Smooth muscle cell (in vitro differentiated cells): ENCODE measurements at regions not wholly inside any gene's neighbourhood (a gene's known extent, or its start where the extent isn't known, plus 50 kb on each side); places are given as distances from the start of the nearest gene placed in this dataset.
A peak's percentile ranks its signal among the peaks of the same experiment; 100 is the strongest.

Experiments used
- DNase-seq: peaks from one replicate; lab custom pipeline; 2025; ENCODE audit not compliant: unreplicated experiment; lab: John Stamatoyannopoulos, UW
- H2AFZ ChIP-seq: fragments of 200-600 bp; sonication (generic); 2 replicates; pipeline ENCODE4 v1.6.0; 2016; ENCODE audit warnings: antibody characterized with exemption, low read depth, mild to moderate bottlenecking
- H3F3A ChIP-seq: fragments of 200-600 bp; sonication (generic); 2 replicates; pipeline ENCODE4 v1.6.0; 2017; ENCODE audit warnings: antibody characterized with exemption, low read depth
- H3K27ac ChIP-seq: fragments of 200-600 bp; sonication (generic); 2 replicates; pipeline ENCODE4 v1.5.1; 2016; ENCODE audit warnings: low read depth, mild to moderate bottlenecking
- H3K27me3 ChIP-seq: fragments of 200-600 bp; sonication (generic); 2 replicates; pipeline ENCODE4 v1.6.1; 2016; ENCODE audit warnings: low read depth, mild to moderate bottlenecking
- H3K36me3 ChIP-seq: fragments of 200-600 bp; sonication (generic); 2 replicates; pipeline ENCODE4 v1.5.1; 2016; ENCODE audit warnings: low read depth
- H3K4me1 ChIP-seq: fragments of 200-600 bp; sonication (generic); 2 replicates; pipeline ENCODE4 v1.5.1; 2016; ENCODE audit warnings: low read depth
- H3K4me2 ChIP-seq: fragments of 200-600 bp; sonication (generic); 2 replicates; pipeline ENCODE4 v1.6.0; 2016; ENCODE audit warnings: mild to moderate bottlenecking
- H3K4me3 ChIP-seq: fragments of 200-600 bp; sonication (generic); 2 replicates; pipeline ENCODE4 v1.5.1; 2016; ENCODE audit warnings: mild to moderate bottlenecking
- H3K79me2 ChIP-seq: fragments of 200-600 bp; sonication (generic); 2 replicates; pipeline ENCODE4 v1.6.0; 2016; ENCODE audit warnings: low read depth, mild to moderate bottlenecking
- H3K9ac ChIP-seq: fragments of 200-600 bp; sonication (generic); 2 replicates; pipeline ENCODE4 v1.6.0; 2016; ENCODE audit warnings: low read depth
- H3K9me3 ChIP-seq: fragments of 200-600 bp; sonication (generic); replicated peaks from 2 replicates; pipeline ENCODE4 v1.5.1; 2016; ENCODE audit warnings: low read depth
- H4K20me1 ChIP-seq: fragments of 200-600 bp; sonication (generic); 2 replicates; pipeline ENCODE4 v1.6.0; 2016; ENCODE audit warnings: low read depth
- WGBS: methylation state at CpG from one replicate; pipeline ENCODE4 v1.1.7; 2016; ENCODE audit warnings: low lambda C conversion rate; 5-methylcytosine and 5-hydroxymethylcytosine counted together
- TF ChIP-seq, protein P1 (sequence below): fragments of 200-600 bp; sonication (generic); IDR thresholded peaks from 2 replicates; pipeline ENCODE4 v1.5.1; 2017; ENCODE audit warnings: borderline replicate concordance, mild to moderate bottlenecking, antibody characterized with exemption; ENCODE audit not compliant: insufficient read depth, poor library complexity, severe bottlenecking

DNA sequence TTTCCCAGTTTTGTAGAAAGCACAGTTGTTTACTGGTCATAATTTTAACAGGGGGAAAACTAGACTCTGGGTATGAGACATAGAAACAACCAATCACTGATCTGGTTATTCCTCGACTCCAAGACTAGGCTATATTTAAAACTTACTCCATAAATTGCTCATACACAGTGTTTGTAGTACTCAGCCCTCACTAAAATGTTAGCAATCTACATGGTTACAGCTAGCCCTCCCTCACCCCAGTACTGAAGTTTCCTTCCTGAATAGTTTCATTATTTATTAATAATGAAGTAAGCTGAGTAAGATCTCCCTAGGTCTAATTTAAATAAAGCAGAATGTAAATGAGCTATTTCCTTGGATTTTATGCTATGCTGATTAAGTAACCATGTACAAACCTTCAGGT is 275.1 kb downstream of the CDH20 start:
- WGBS: 50% methylated on average over 1 of the region's 1 CpG
- TF ChIP-seq, protein P1, sequence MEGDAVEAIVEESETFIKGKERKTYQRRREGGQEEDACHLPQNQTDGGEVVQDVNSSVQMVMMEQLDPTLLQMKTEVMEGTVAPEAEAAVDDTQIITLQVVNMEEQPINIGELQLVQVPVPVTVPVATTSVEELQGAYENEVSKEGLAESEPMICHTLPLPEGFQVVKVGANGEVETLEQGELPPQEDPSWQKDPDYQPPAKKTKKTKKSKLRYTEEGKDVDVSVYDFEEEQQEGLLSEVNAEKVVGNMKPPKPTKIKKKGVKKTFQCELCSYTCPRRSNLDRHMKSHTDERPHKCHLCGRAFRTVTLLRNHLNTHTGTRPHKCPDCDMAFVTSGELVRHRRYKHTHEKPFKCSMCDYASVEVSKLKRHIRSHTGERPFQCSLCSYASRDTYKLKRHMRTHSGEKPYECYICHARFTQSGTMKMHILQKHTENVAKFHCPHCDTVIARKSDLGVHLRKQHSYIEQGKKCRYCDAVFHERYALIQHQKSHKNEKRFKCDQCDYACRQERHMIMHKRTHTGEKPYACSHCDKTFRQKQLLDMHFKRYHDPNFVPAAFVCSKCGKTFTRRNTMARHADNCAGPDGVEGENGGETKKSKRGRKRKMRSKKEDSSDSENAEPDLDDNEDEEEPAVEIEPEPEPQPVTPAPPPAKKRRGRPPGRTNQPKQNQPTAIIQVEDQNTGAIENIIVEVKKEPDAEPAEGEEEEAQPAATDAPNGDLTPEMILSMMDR: no peak
- H3K9me3 ChIP-seq: no peaks in the 10 kb centered on the region
- peaks cover 5% of the 10 kb centered on the region for H3F3A ChIP-seq
- H3K4me1 ChIP-seq: peaks cover 16% of the 10 kb centered on the region
- H3K4me2 ChIP-seq: no peak overlapping the region
- H3K79me2 ChIP-seq: no peaks in the 10 kb centered on the region
- DNase-seq: no peak
- no peaks in the 10 kb centered on the region for H4K20me1 ChIP-seq
- H3K9ac ChIP-seq: no peak overlapping the region
- no peak overlapping the region for H2AFZ ChIP-seq
- no peak overlapping the region for H3K4me3 ChIP-seq
- H3K27ac ChIP-seq: peak overlapping the region; percentile 58
- no peaks in the 10 kb centered on the region for H3K27me3 ChIP-seq
- no peaks in the 10 kb centered on the region for H3K36me3 ChIP-seq

DNA sequence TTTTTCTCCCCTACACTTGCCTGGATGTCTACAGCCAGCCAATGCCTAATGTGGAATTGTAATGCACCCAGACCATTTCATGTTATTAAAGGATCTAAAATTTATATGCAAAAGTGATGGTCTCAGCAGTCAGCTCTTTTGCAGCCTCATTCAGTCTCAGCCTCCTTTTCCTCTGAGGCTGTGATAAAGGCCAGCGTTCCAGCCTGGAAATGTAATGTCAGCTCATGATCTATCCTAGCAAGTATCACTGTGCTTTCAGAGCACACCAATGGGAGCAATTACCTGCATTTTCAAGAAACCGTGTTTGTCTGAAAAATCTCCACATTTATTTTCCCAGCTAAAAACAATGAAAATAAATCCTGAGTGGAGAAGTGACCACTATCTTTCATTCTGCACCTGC is 274.6 kb downstream of the CDH20 start:
- H2AFZ ChIP-seq: no peak overlapping the region
- H3K36me3 ChIP-seq: no peaks in the 10 kb centered on the region
- peaks cover 5% of the 10 kb centered on the region for H3F3A ChIP-seq
- H3K9ac ChIP-seq: no peak overlapping the region
- H3K27me3 ChIP-seq: no peaks in the 10 kb centered on the region
- no peak for DNase-seq
- 84% methylated on average over 2 of the region's 2 CpGs for WGBS
- H3K4me2 ChIP-seq: no peak overlapping the region
- H3K79me2 ChIP-seq: no peaks in the 10 kb centered on the region
- H3K4me1 ChIP-seq: peaks cover 16% of the 10 kb centered on the region
- H4K20me1 ChIP-seq: no peaks in the 10 kb centered on the region
- H3K4me3 ChIP-seq: no peak overlapping the region
- H3K27ac ChIP-seq: peak overlapping the region; percentile 58
- TF ChIP-seq, protein P1: no peak
- H3K9me3 ChIP-seq: no peaks in the 10 kb centered on the region

DNA sequence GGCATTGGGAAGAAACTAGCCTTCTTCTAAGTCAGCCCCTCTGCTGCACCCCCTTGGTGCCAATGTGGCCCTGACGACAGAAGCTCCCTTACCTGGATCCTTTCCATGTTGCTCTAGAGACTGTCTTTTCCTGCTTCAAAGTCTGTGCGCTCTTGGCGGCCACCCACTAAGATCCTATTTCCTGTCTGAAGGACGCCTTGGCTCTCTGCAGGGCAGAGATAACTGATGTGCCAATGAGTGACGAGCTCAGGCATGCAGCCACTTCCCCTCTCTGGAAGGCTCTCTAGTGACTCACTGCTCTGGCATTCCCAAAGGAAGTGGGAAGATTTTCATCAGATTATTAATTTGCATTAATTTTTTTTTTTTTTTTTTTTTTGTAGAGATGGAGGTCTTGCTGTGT is 273.5 kb downstream of the CDH20 start:
- 2% methylated on average over 5 of the region's 5 CpGs for WGBS
- H3K4me1 ChIP-seq: peaks cover 16% of the 10 kb centered on the region
- peak overlapping the region; percentile 58 for H2AFZ ChIP-seq

DNA sequence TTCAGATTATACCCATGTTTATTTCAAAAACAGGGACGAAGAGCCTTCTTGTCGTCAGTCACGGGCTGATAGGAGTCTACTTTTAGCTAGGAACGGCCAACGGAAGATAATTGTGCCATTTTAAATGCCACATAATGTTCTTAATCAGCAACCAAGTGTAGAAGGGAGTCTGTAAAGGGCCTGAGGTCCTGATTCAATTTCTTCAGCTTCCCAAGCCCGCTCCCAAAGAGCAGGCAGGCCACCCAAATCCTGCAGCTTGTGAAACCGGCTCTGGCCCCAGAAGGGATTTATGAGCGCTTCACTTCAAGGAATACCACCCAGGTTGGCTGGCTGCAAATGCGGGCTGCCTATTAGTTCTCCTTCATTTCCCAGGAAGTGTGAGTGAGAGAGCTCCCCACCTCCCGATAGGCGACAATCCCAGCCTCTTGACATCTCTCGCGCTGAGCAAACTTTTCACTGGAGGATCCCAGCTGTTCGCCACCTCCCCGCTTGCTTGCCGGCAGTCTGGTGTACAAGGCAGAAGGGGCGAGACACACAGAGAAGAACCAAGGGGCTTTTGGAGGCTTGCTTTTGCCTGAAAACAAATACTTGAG is 272.9 kb downstream of the CDH20 start:
- TF ChIP-seq, protein P1: no peak
- peak overlapping the region; percentile 9 for H3K9ac ChIP-seq
- H3K4me1 ChIP-seq: peaks cover 19% of the 10 kb centered on the region
- peak overlapping the region; percentile 41 for H3K4me3 ChIP-seq
- peaks cover 5% of the 10 kb centered on the region for H3F3A ChIP-seq
- H3K4me2 ChIP-seq: peak overlapping the region; percentile 82
- no peaks in the 10 kb centered on the region for H3K27me3 ChIP-seq
- H2AFZ ChIP-seq: peak overlapping the region; percentile 58
- H3K36me3 ChIP-seq: no peaks in the 10 kb centered on the region
- H3K27ac ChIP-seq: peak overlapping the region; percentile 84
- H3K9me3 ChIP-seq: no peaks in the 10 kb centered on the region
- no peaks in the 10 kb centered on the region for H4K20me1 ChIP-seq
- 3% methylated on average over 17 of the region's 17 CpGs for WGBS
- peak; percentile 13 for DNase-seq
- no peaks in the 10 kb centered on the region for H3K79me2 ChIP-seq

More for the DNA sequence above, 273.5 kb downstream of the CDH20 start:
- Histone ChIP-seq H3K27ac (peak overlapping the region; percentile 84), H3K4me3 (peak overlapping the region; percentile 41), H3K36me3 (no peaks in the 10 kb centered on the region), H3F3A (peaks cover 5% of the 10 kb centered on the region), H3K79me2 (no peaks in the 10 kb centered on the region), H3K9ac (peak overlapping the region; percentile 9), H3K27me3 (no peaks in the 10 kb centered on the region), H3K4me2 (peak overlapping the region; percentile 82), H3K9me3 (no peaks in the 10 kb centered on the region), H4K20me1 (no peaks in the 10 kb centered on the region)
- DNase-seq: peak; percentile 13
- TF ChIP-seq, protein P1: no peak
